ENCODE measurements at regions not wholly inside any gene's neighbourhood (a gene's known extent, or its start where the extent isn't known, plus 50 kb on each side); places are given as distances from the start of the nearest gene placed in this dataset.

GRCh38 chr12:75707983-75708382 lies 196.6 kb upstream of the KRR1 start:
- Histone ChIP-seq H3K4me3 (no peak overlapping the region), H3K9me3 (no peaks in the 10 kb centered on the region), H3K27ac (peak overlapping the region in 1 of 2 experiments; percentile 67; a peak in 3 of 6 replicates), H3K4me1 (peaks cover 53% of the 10 kb centered on the region), H3K4me2 (no peak overlapping the region)
- WGBS (ENCODE audit: missing lambda C conversion rate), result 96% methylated on average over 3 of the region's 3 CpGs
- no peak for FAIRE-seq
- POLR2A ChIA-PET, result no interaction called here
- no peak for DNase-seq (ENCODE audit: low read depth in 1 of 2, low spot score in 1 of 2)
- TF ChIP-seq SREBF2 (IDR thresholded peaks at IDR 0.05) (no peak), EHF (CRISPR knock-in tag; IDR thresholded peaks at IDR 0.05) (no peak), USF2 (IDR thresholded peaks at IDR 0.05) (no peak)
- ATAC-seq, result no peak
- CTCF ChIA-PET, result interaction anchor here (1.1 to 1.9 kb wide), 3 partner anchors 11 to 324 kb away, joined by 3 to 7 read pairs (median 4); partner anchors contain the start of gene PHLDA1

GRCh38 chr12:75706786-75707605 lies 195.6 kb upstream of the KRR1 start:
- H3K4me2 ChIP-seq, result peak overlapping the region; percentile 61

DNA sequence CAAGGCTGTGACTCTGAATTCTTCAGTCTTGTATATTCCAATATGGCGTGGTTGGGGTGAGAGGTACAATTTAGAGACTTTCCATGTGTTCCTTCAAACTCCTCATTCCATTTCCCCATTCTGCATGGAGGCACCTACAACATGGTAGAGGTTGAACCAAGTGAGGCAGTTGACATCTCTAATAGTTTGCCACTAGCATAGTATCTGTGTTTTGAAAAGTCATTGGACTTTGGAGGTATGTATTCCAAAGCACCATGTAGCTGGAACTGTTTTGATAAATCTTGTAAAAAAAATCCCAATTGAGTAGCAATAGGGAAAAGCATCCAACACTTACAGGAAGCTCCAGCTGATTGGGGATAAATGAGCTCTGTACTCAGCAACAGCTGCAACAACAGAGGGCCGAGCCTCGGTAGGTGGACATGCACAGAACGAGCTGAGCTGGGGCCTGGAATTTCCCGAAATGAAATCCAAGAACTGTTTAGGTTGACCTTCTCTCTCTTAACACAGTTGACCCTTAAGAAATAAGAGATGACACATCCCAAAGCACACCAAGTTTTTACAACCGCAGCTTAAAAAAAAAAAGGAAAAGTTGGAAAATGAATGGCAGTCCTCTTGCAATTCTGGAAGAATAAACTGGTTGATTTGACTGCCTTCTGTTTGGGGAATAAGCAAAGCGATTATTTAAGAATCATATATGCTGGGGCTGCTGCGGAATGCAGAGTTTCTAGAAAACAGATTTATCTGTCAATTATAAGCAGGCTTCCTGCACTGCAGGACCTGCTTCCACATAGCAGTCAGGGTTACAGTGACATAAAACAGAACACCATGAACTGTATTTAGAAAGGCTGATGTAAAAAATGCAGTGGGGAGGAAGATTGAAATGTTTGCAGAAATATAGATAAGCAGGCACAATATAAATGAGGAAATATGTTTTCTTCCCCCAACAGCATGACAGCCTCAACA lies 194.6 kb upstream of the KRR1 start:
- H3K4me1 ChIP-seq, result peaks cover 33% of the 10 kb centered on the region
- H3K27ac ChIP-seq, result peak overlapping the region; percentile 56 to 78
- CTCF ChIA-PET, result no interaction called here
- WGBS (ENCODE audit: missing lambda C conversion rate), result 35% methylated on average over 8 of the region's 8 CpGs
- ATAC-seq (peak; percentile 39 to 86; a peak in 3 of 6 replicates), FAIRE-seq (no peak), DNase-seq (ENCODE audit: low read depth in 1 of 2, low spot score in 1 of 2) (peak in 1 of 2 experiments; percentile 41)
- POLR2A ChIA-PET, result interaction anchor here (0.7 to 0.9 kb wide), 2 partner anchors 12 to 325 kb away, joined by 3 to 4 read pairs; partner anchors contain the start of gene PHLDA1
- peak overlapping the region; percentile 61 for H3K4me2 ChIP-seq
- no peak overlapping the region for H3K4me3 ChIP-seq
- TF ChIP-seq EP300 (IDR thresholded peaks at IDR 0.05) (0 out of 5 replicates have a peak, but pooled peaks of 1 of the 2 experiments have one; percentile 23), KDM5A (IDR thresholded peaks at IDR 0.05) (no peak), JUN (IDR thresholded peaks at IDR 0.05) (0 out of 5 replicates have a peak, but pooled peaks of 1 of the 2 experiments have one; percentile 29), RNF2 (IDR thresholded peaks at IDR 0.05; ENCODE audit: borderline replicate concordance, low read depth) (no peak), PHF8 (IDR thresholded peaks at IDR 0.05; ENCODE audit: borderline replicate concordance, low read depth) (no peak), SMC3 (IDR thresholded peaks at IDR 0.05) (peak; percentile 13; the same call in 1 of the 3 replicates), FOSL2 (IDR thresholded peaks at IDR 0.05) (no peak), FOSL2 (CRISPR knock-in tag; IDR thresholded peaks at IDR 0.05) (no peak), GATA3 (IDR thresholded peaks at IDR 0.05; ENCODE audit: borderline replicate concordance) (peak; percentile 32; the same call in 1 of the 2 replicates)
- no peaks in the 10 kb centered on the region for H3K9me3 ChIP-seq

More at GRCh38 chr12:75706786-75707605, 195.6 kb upstream of the KRR1 start:
- POLR2A ChIA-PET, result no interaction called here
- H3K27ac ChIP-seq, result peak overlapping the region; percentile 56 to 78; a peak in 5 of 6 replicates
- H3K4me1 ChIP-seq, result peaks cover 43% of the 10 kb centered on the region
- CTCF ChIA-PET, result interaction anchor here (1.0 to 1.1 kb wide), 2 partner anchors 19 to 325 kb away, joined by 3 read pairs; partner anchors contain the start of gene PHLDA1
- no peak for DNase-seq (ENCODE audit: low read depth in 1 of 2, low spot score in 1 of 2)
- TF ChIP-seq CHD2 (IDR thresholded peaks at IDR 0.05; ENCODE audit: low read length, partially characterized antibody), result no peak
- TF ChIP-seq, protein P1, sequence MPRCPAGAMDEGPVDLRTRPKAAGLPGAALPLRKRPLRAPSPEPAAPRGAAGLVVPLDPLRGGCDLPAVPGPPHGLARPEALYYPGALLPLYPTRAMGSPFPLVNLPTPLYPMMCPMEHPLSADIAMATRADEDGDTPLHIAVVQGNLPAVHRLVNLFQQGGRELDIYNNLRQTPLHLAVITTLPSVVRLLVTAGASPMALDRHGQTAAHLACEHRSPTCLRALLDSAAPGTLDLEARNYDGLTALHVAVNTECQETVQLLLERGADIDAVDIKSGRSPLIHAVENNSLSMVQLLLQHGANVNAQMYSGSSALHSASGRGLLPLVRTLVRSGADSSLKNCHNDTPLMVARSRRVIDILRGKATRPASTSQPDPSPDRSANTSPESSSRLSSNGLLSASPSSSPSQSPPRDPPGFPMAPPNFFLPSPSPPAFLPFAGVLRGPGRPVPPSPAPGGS (IDR thresholded peaks at IDR 0.05), result no peak
- TF ChIP-seq KDM1A (IDR thresholded peaks at IDR 0.05; ENCODE audit: low read depth), result no peak
- no peak for TF ChIP-seq RARB (CRISPR knock-in tag; IDR thresholded peaks at IDR 0.05)
- TF ChIP-seq KDM5A (IDR thresholded peaks at IDR 0.05), result no peak
- 0 out of 2 replicates have a peak, but pooled peaks have one; percentile 22 for TF ChIP-seq EHF (CRISPR knock-in tag; IDR thresholded peaks at IDR 0.05)
- no peak for TF ChIP-seq SMC3 (IDR thresholded peaks at IDR 0.05)
- no peak for TF ChIP-seq MAZ (IDR thresholded peaks at IDR 0.05; ENCODE audit: borderline replicate concordance, low read depth, low read length)
- ATAC-seq, result no peak
- no peak for FAIRE-seq
- H3K4me3 ChIP-seq, result no peak overlapping the region
- WGBS (ENCODE audit: missing lambda C conversion rate), result 92% methylated on average over 8 of the region's 8 CpGs
- no peaks in the 10 kb centered on the region for H3K9me3 ChIP-seq
